Stimulated activated naive CD8-positive, alpha-beta T cell treated with anti-CD3 and anti-CD28 coated beads, Interleukin-15, amount 100 ng/mL, for 72 hours (primary cell): ENCODE measurements at regions not wholly inside any gene's neighbourhood (a gene's known extent, or its start where the extent isn't known, plus 50 kb on each side); places are given as distances from the start of the nearest gene placed in this dataset.

ENCODE experiments used
- ATAC-seq: fragments of 150-1000 bp; cut with Tn5 transposase; 2 replicates; pipeline ENCODE4 v1.10.0; 2021; ENCODE audit warnings: mild to moderate bottlenecking, moderate library complexity
- DNase-seq, 2 donors: peaks; one replicate each; pipeline ENCODE4 v3.0.0; 2021 to 2022
- H3K27ac Mint-ChIP-seq, 2 donors: one replicate each; pipeline ENCODE4 v1.8.0; 2022; ENCODE audit warnings: mild to moderate bottlenecking in 2 of 2, mixed read lengths in 2 of 2, moderate library complexity in 2 of 2
- H3K27me3 Mint-ChIP-seq: one replicate; pipeline ENCODE4 v1.8.0; 2022; ENCODE audit warnings: mixed read lengths
- H3K4me1 Mint-ChIP-seq: one replicate; pipeline ENCODE4 v1.8.0; 2022; ENCODE audit warnings: mild to moderate bottlenecking, mixed read lengths
- H3K4me3 Mint-ChIP-seq, 2 donors: one replicate each; pipeline ENCODE4 v1.8.0; 2022; ENCODE audit warnings: mild to moderate bottlenecking in 2 of 2, mixed read lengths in 2 of 2, moderate library complexity in 1 of 2
- H3K9me3 Mint-ChIP-seq, 2 donors: one replicate each; pipeline ENCODE4 v1.8.0; 2022; ENCODE audit warnings: mixed read lengths in 2 of 2

DNA sequence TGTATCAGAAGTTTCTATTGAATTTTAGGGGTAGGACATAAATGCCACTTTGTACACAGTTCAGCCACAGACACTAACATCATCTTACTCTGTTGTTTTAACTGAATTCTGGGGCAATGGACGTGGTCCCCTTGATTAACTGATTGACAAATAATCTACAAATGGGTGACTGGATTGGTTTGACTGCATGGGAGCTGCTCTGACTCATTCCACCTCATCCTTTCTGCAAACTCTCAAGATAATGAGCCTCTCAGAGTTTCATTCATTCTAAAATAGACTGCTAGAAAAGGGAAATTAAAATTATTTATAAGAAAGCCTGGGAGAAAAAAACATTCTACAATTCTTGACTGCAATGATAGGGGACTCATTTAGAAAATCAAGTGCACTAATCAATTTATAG, 570.4 kb upstream of the SEL1L start:
- Mint-ChIP-seq H3K9me3 (peaks cover 11 to 16% of the 10 kb centered on the region in 2 donors), H3K27ac (no peak overlapping the region), H3K4me3 (no peak overlapping the region), H3K27me3 (no peaks in the 10 kb centered on the region), H3K4me1 (no peaks in the 10 kb centered on the region)
- no peak for ATAC-seq
- DNase-seq: no peak

DNA sequence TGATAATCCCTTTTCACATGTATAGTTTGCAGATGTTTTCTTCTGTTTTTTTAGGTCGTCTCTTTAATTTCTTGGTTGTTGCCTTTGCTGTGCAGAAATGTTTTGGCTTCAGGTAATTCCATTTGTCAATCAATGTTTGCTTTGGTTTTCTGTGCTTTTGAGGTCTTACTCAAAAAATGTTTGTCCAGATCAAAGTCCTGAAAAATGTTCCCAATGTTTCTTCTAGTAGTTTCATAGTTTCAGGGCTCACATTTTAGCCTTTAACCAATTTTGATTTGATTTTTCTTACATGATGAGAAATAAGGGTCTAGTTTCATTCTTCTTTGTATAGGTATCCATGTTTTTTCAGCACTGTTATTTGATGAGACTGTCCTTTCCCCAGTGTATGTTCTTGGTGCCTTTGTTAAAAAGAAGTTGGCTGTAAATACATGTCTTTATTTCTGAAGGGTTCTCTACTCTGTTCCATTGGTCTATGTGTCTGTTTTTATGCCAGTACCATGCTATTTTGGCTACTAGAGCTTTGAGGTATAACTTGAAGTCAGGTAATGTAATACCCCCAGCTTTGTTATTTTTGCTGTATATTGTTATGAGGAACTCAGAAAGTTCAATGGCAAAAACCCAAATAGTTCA, 578.7 kb upstream of the SEL1L start:
- Mint-ChIP-seq H3K9me3 (peaks cover 0 to 8% of the 10 kb centered on the region in 2 donors), H3K27me3 (no peaks in the 10 kb centered on the region), H3K4me1 (no peaks in the 10 kb centered on the region), H3K4me3 (no peak overlapping the region), H3K27ac (no peak overlapping the region)
- DNase-seq (no peak), ATAC-seq (no peak)

DNA sequence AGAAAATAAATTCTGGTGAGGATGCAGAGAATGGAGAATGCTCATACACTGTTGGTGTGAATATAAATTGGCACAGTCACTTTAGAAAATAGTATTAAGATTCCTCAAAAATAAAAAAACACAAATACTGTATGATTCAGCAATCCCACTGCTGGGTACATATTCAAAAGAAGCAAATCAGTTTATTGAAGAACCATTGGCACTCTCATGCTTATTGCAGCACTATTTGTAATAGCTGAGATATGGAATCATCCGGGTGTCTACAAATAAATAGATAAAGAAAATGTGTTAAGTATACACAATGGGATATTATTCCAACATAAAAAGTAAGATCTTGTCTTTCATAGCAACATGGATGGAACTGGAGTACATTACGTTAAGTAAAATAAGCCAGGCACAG, 579.4 kb upstream of the SEL1L start:
- ATAC-seq (no peak), DNase-seq (no peak)
- Mint-ChIP-seq H3K4me1 (no peaks in the 10 kb centered on the region), H3K27me3 (no peaks in the 10 kb centered on the region), H3K9me3 (peaks cover 4 to 15% of the 10 kb centered on the region in 2 donors), H3K4me3 (no peak overlapping the region), H3K27ac (no peak overlapping the region)

DNA sequence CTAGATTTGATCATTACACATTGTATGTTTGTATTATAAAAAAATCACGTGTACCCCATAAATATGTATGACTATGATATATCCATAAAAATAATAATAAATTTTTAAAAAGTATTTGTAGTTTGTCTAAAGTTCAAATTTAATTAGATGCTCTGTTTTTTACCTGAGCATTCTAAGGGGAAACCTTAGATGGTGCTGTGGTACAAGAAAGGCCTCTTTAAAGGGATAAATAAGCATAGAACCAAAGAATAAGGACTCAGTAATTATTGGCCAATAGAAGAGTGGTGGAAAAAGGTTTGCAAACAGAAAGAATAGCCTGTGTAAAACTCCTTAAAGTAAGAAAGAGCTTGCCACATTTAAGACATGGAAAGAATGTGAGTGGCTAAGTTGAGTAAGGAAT, 580.1 kb upstream of the SEL1L start:
- Mint-ChIP-seq H3K27ac (no peak overlapping the region), H3K27me3 (no peaks in the 10 kb centered on the region), H3K4me3 (no peak overlapping the region), H3K4me1 (no peaks in the 10 kb centered on the region), H3K9me3 (peaks cover 6 to 17% of the 10 kb centered on the region in 2 donors)
- ATAC-seq (no peak), DNase-seq (no peak)

DNA sequence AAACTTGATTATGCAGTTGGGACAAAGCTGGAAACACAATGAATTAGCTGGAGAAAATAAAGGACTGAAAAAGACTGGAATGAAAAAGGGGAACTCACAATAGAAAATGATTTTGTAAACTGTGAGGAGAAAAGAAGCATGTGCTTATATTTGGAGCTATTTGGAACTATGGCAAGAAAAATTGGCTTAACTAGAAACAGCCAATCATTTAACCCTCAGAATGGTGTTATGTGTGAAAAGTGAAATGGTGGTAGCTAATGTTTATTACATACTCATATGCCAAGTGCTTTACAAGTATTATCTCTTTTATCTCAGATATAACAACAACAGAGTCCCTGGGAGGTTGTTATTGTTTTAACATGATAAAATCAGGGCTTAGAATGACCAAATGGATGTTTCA, 583.1 kb upstream of the SEL1L start:
- H3K4me1 Mint-ChIP-seq: no peaks in the 10 kb centered on the region
- H3K27ac Mint-ChIP-seq: no peak overlapping the region
- H3K9me3 Mint-ChIP-seq: peaks cover 12 to 15% of the 10 kb centered on the region in 2 donors
- H3K27me3 Mint-ChIP-seq: no peaks in the 10 kb centered on the region
- no peak for DNase-seq
- H3K4me3 Mint-ChIP-seq: no peak overlapping the region
- ATAC-seq: no peak

- Mint-ChIP-seq H3K27me3 (no peaks in the 10 kb centered on the region), H3K27ac (no peak overlapping the region), H3K4me1 (no peaks in the 10 kb centered on the region), H3K4me3 (no peak overlapping the region), H3K9me3 (peaks cover 11 to 12% of the 10 kb centered on the region in 2 donors)
- DNase-seq (no peak), ATAC-seq (no peak)
Measured at GRCh38 chr14:82122655-82123054, 589.0 kb upstream of the SEL1L start.

GRCh38 chr14:82124511-82124910, 590.9 kb upstream of the SEL1L start:
- DNase-seq (no peak), ATAC-seq (no peak)
- Mint-ChIP-seq H3K4me1 (no peaks in the 10 kb centered on the region), H3K27ac (no peak overlapping the region), H3K4me3 (no peak overlapping the region), H3K27me3 (no peaks in the 10 kb centered on the region), H3K9me3 (peaks cover 7 to 10% of the 10 kb centered on the region in 2 donors)

GRCh38 chr14:82126006-82126405, 592.4 kb upstream of the SEL1L start:
- Mint-ChIP-seq H3K4me3 (no peak overlapping the region), H3K4me1 (no peaks in the 10 kb centered on the region), H3K27me3 (no peaks in the 10 kb centered on the region), H3K27ac (no peak overlapping the region), H3K9me3 (peaks cover 7 to 8% of the 10 kb centered on the region in 2 donors)
- no peak for DNase-seq
- ATAC-seq: no peak

DNA sequence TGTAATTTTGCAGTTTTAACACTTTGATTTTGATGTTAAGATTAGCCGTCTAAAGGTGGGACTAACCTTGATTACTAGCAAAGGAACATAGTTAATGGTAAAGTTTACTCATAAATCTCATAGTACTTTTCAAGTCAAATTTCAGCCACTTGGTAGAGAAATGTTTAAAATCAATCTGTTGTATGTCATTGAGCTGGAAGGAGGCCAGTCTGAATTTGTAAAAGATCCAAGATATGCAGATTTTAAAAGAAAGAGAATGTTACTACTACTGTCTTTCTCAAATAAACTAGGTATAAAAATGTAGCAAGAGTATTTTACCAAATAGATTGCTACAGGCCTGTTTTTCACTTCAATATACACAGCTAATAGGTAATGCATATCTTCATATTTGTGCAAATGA, 600.8 kb upstream of the SEL1L start:
- H3K27ac Mint-ChIP-seq: no peak overlapping the region
- H3K4me3 Mint-ChIP-seq: no peak overlapping the region
- ATAC-seq (no peak), DNase-seq (no peak)
- H3K27me3 Mint-ChIP-seq: no peaks in the 10 kb centered on the region
- no peaks in the 10 kb centered on the region for H3K4me1 Mint-ChIP-seq
- no peaks in the 10 kb centered on the region for H3K9me3 Mint-ChIP-seq

DNA sequence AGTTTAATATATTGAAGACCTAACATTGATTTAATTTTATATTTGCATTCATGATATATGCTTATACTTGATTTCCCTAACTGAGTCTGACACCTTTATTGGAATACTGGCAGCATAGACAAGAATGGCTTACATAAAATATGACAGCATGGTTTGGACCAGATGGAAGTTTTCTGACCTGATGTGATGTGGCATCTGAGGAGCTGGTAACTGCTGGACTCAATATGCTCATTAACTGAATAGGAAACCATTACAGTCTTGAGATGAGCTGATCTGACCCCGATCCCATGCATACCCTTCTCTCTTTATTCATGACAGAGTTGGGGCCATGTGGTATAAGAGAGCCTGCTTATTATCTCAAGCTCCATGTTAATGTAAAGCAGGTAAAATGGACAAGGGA, 604.8 kb upstream of the SEL1L start:
- ATAC-seq: no peak
- DNase-seq: no peak

GRCh38 chr14:82146846-82147245, 613.2 kb upstream of the SEL1L start:
- Mint-ChIP-seq H3K27me3 (no peaks in the 10 kb centered on the region), H3K27ac (no peak overlapping the region), H3K4me3 (no peak overlapping the region), H3K9me3 (peaks cover 6 to 10% of the 10 kb centered on the region in 2 donors), H3K4me1 (no peaks in the 10 kb centered on the region)
- DNase-seq (no peak), ATAC-seq (no peak)

More for the DNA sequence above, 604.8 kb upstream of the SEL1L start:
- H3K27ac Mint-ChIP-seq: no peak overlapping the region
- H3K4me3 Mint-ChIP-seq: no peak overlapping the region
- peaks cover 20 to 26% of the 10 kb centered on the region in 2 donors for H3K9me3 Mint-ChIP-seq
- H3K4me1 Mint-ChIP-seq: no peaks in the 10 kb centered on the region
- no peaks in the 10 kb centered on the region for H3K27me3 Mint-ChIP-seq

GRCh38 chr14:82153689-82154088, 620.0 kb upstream of the SEL1L start:
- Mint-ChIP-seq H3K27ac (no peak overlapping the region), H3K4me1 (no peaks in the 10 kb centered on the region), H3K27me3 (no peaks in the 10 kb centered on the region), H3K9me3 (no peaks in the 10 kb centered on the region), H3K4me3 (no peak overlapping the region)
- DNase-seq: no peak
- no peak for ATAC-seq

DNA sequence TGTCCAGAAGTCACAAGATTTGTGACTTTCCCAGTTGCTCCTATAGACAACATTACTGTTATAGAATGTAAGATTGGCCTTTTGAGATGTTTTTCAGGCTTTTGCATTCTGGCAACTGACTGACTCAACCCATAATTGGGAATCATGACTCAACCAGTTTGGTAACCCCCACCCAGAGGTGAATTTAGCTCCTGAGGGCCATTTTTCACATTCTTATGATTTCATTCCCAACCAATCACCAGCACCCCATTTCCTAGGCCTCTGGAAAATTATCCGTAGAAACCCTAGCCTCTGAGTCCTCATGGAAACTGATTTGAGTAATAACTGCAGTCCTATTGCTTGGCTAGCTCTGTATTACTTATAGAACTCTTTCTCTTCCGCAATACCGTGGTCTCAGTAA, 626.0 kb upstream of the SEL1L start:
- no peak overlapping the region for H3K4me3 Mint-ChIP-seq
- H3K4me1 Mint-ChIP-seq: no peaks in the 10 kb centered on the region
- no peak overlapping the region for H3K27ac Mint-ChIP-seq
- no peak for DNase-seq
- peaks cover 0 to 4% of the 10 kb centered on the region in 2 donors for H3K9me3 Mint-ChIP-seq
- ATAC-seq: no peak
- no peaks in the 10 kb centered on the region for H3K27me3 Mint-ChIP-seq

GRCh38 chr14:82180139-82180538, 646.5 kb upstream of the SEL1L start:
- Mint-ChIP-seq H3K4me3 (no peak overlapping the region), H3K27me3 (no peaks in the 10 kb centered on the region), H3K4me1 (no peaks in the 10 kb centered on the region), H3K27ac (no peak overlapping the region), H3K9me3 (peaks cover 0 to 11% of the 10 kb centered on the region in 2 donors)
- ATAC-seq (no peak), DNase-seq (no peak)

GRCh38 chr14:82182646-82183045, 649.0 kb upstream of the SEL1L start:
- Mint-ChIP-seq H3K4me3 (no peak overlapping the region), H3K27ac (no peak overlapping the region)

GRCh38 chr14:82190742-82191141, 657.1 kb upstream of the SEL1L start:
- Mint-ChIP-seq H3K27ac (no peak overlapping the region), H3K9me3 (peaks cover 0 to 14% of the 10 kb centered on the region in 2 donors), H3K4me3 (no peak overlapping the region), H3K27me3 (no peaks in the 10 kb centered on the region), H3K4me1 (no peaks in the 10 kb centered on the region)
- no peak for DNase-seq
- ATAC-seq: no peak

More at GRCh38 chr14:82182646-82183045, 649.0 kb upstream of the SEL1L start:
- ATAC-seq (no peak), DNase-seq (no peak)
- H3K27me3 Mint-ChIP-seq: no peaks in the 10 kb centered on the region
- no peaks in the 10 kb centered on the region for H3K4me1 Mint-ChIP-seq
- H3K9me3 Mint-ChIP-seq: peaks cover 0 to 7% of the 10 kb centered on the region in 2 donors

DNA sequence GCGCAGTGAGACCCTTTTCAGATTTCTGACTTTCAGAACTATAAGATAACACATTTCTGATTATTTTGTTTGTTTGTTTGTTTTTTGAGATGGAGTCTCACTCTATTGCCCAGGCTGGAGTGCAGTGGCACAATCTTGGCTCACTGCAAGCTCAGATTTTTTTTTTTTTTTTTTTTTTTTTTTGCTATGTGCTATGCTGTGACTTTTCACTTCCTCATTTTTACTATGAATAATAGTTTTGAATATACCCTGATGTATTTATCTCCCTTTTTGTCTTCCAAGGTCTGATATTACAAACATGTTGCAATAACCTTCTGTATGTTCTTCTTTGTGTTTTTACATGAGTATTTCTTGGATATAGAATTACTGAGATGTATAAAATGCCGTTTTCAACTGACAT, 658.7 kb upstream of the SEL1L start:
- H3K27me3 Mint-ChIP-seq: no peaks in the 10 kb centered on the region
- no peak overlapping the region for H3K4me3 Mint-ChIP-seq
- ATAC-seq (no peak), DNase-seq (no peak)
- H3K9me3 Mint-ChIP-seq: peaks cover 0 to 14% of the 10 kb centered on the region in 2 donors
- H3K4me1 Mint-ChIP-seq: no peaks in the 10 kb centered on the region
- no peak overlapping the region for H3K27ac Mint-ChIP-seq
